GM13976 (cell line): ENCODE measurements at regions not wholly inside any gene's neighbourhood (a gene's known extent, or its start where the extent isn't known, plus 50 kb on each side); places are given as distances from the start of the nearest gene placed in this dataset.

ENCODE experiments used
- DNase-seq: peaks from one replicate; pipeline ENCODE4 v3.0.0; 2012; ENCODE audit warnings: low spot score
- in situ Hi-C: fragments of 300-500 bp; cut with MboI; formaldehyde crosslinking; loops from one replicate; pipeline ENCODE4 v1.12.0; 2022; ENCODE audit warnings: low sequenced_read_pairs, mixed read lengths, inconsistent platforms; ENCODE audit not compliant: unreplicated experiment
- TF ChIP-seq, protein P1 (sequence below): IDR thresholded peaks from 2 replicates; pipeline ENCODE4 v1.5.1; 2012; ENCODE audit warnings: borderline replicate concordance, mild to moderate bottlenecking; ENCODE audit not compliant: insufficient read depth; ENCODE audit errors: extremely low read depth, missing control alignments, control extremely low read depth

- in situ Hi-C loops: no loop called here
- TF ChIP-seq, protein P1, sequence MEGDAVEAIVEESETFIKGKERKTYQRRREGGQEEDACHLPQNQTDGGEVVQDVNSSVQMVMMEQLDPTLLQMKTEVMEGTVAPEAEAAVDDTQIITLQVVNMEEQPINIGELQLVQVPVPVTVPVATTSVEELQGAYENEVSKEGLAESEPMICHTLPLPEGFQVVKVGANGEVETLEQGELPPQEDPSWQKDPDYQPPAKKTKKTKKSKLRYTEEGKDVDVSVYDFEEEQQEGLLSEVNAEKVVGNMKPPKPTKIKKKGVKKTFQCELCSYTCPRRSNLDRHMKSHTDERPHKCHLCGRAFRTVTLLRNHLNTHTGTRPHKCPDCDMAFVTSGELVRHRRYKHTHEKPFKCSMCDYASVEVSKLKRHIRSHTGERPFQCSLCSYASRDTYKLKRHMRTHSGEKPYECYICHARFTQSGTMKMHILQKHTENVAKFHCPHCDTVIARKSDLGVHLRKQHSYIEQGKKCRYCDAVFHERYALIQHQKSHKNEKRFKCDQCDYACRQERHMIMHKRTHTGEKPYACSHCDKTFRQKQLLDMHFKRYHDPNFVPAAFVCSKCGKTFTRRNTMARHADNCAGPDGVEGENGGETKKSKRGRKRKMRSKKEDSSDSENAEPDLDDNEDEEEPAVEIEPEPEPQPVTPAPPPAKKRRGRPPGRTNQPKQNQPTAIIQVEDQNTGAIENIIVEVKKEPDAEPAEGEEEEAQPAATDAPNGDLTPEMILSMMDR: no peak
- no peak for DNase-seq
Observed at GRCh38 chr7:69349291-69349690, 249.0 kb upstream of the AUTS2 start.

DNA sequence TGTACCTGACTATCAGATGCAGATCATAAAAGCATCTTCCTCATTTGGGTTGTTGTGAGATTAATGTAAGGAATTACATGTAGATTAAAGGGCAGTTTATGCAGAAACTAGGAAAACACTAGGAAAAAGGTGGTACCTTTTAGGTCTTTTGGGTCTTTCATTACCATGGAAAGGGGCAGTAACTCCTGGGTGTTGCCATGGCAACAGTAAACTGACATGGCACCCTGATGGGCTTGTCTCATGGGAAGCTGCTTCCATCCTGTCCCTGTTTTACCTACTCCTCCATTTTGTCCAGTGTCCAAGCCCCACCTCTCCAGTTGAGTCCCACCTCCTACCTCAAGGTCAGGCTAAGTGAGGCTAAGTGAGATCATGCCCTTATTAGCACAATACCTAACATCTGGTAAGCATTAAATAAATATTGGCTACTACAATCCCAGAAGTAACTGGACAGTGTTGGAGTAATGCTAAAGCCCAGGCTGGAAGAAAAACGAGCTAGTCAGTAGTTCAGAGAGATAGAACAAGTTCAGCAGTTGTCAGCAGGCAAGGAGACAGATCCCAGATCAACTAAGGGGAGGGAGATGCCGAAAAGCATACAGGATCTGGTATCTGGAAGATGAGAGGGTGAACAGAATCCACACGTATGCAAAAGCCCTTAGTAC lies 240.0 kb upstream of the AUTS2 start:
- TF ChIP-seq, protein P1: no peak
- in situ Hi-C loops: no loop called here
- DNase-seq: no peak

DNA sequence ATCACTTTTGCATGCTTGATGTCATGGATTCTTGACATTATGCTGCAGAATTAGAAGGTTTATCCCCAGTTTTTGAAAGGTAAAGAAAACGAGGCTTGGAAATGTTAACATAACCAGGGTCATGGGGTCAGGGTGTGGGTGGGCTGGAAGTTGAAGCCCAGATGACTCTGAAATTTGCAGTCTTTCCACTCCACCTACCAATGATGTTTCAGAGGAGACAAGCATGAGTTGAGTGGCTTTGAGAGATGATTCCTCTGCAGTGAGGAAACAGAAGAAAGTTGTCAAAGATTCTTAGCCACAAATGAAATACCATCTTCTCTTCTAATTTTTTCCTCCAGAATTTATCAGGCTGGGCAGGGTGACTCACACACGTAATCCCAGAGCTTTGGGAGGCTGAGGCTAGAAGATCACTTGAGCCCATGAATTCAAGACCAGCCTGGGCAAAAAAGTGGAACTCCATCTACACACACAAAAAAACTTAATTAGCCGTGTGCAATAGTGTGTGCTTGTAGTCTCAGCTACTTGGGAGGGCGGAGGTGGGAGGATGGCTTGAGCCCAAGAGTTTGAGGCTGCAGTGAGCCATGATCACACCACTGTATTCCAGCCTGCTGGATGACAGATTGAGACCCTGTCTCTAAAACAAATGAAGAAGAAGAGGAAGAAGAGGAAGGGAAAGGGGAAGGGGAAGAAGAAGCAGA lies 239.1 kb upstream of the AUTS2 start:
- in situ Hi-C loops: no loop called here
- no peak for DNase-seq
- TF ChIP-seq, protein P1: no peak

GRCh38 chr7:69360913-69361312 lies 237.4 kb upstream of the AUTS2 start:
- DNase-seq: no peak
- in situ Hi-C loops: no loop called here
- TF ChIP-seq, protein P1: no peak

GRCh38 chr7:69363136-69363535 lies 235.1 kb upstream of the AUTS2 start:
- no peak for DNase-seq
- in situ Hi-C loops: no loop called here
- TF ChIP-seq, protein P1: no peak

GRCh38 chr7:69364813-69365643 lies 233.2 kb upstream of the AUTS2 start:
- in situ Hi-C loops: no loop called here
- DNase-seq: no peak

More at GRCh38 chr7:69364813-69365643, 233.2 kb upstream of the AUTS2 start:
- TF ChIP-seq, protein P1: no peak
